ENCODE measurements at regions not wholly inside any gene's neighbourhood (a gene's known extent, or its start where the extent isn't known, plus 50 kb on each side); places are given as distances from the start of the nearest gene placed in this dataset.

GRCh38 chr1:25082216-25082899 is 149.9 kb downstream of the SYF2 start:
- peaks cover 0 to 3% (median 0%) of the 10 kb centered on the region in 3 donors for H3K27me3 Mint-ChIP-seq
- DNase-seq = no peak
- peak overlapping the region in 2 of 6 donors; percentile 24 to 89 for H3K27ac Mint-ChIP-seq
- peaks cover under 1 to 2% of the 10 kb centered on the region in 2 donors for H3K36me3 Mint-ChIP-seq
- no peak overlapping the region for H3K4me3 Mint-ChIP-seq
- no peaks in the 10 kb centered on the region for H3K4me1 Mint-ChIP-seq
- H3K9me3 Mint-ChIP-seq = peaks cover 0 to 7% (median 3%) of the 10 kb centered on the region in 7 donors
- no peak for ATAC-seq (ENCODE audit: low read depth in 2 of 2)

GRCh38 chr1:25081496-25081895 is 150.8 kb downstream of the SYF2 start:
- no peak overlapping the region for H3K27ac Mint-ChIP-seq
- ATAC-seq (ENCODE audit: low read depth in 2 of 2) = no peak
- no peaks in the 10 kb centered on the region for H3K27me3 Mint-ChIP-seq
- peaks cover 5 to 8% of the 10 kb centered on the region in 2 donors for H3K36me3 Mint-ChIP-seq
- H3K9me3 Mint-ChIP-seq = peaks cover 0 to 15% (median 11%) of the 10 kb centered on the region in 7 donors
- no peak for DNase-seq
- no peak overlapping the region for H3K4me3 Mint-ChIP-seq
- H3K4me1 Mint-ChIP-seq = no peaks in the 10 kb centered on the region

GRCh38 chr1:25080294-25081209 is 150.5 kb upstream of the RUNX3 start:
- Mint-ChIP-seq H3K4me1 (no peaks in the 10 kb centered on the region), H3K4me3 (no peak overlapping the region), H3K27ac (peak overlapping the region in 1 of 6 donors; percentile 34), H3K36me3 (peaks cover 5 to 17% of the 10 kb centered on the region in 2 donors), H3K9me3 (peaks cover 4 to 22% (median 13%) of the 10 kb centered on the region in 7 donors), H3K27me3 (no peaks in the 10 kb centered on the region)
- ATAC-seq (ENCODE audit: low read depth in 2 of 2) (no peak), DNase-seq (no peak)

GRCh38 chr1:25079048-25079447 is 149.0 kb upstream of the RUNX3 start:
- ATAC-seq (ENCODE audit: low read depth in 2 of 2) = no peak
- Mint-ChIP-seq H3K4me3 (no peak overlapping the region), H3K27ac (no peak overlapping the region), H3K9me3 (peaks cover 4 to 22% (median 13%) of the 10 kb centered on the region in 7 donors), H3K4me1 (no peaks in the 10 kb centered on the region), H3K36me3 (peaks cover 5 to 19% of the 10 kb centered on the region in 2 donors), H3K27me3 (no peaks in the 10 kb centered on the region)
- DNase-seq = no peak

GRCh38 chr1:25074351-25075227 is 144.5 kb upstream of the RUNX3 start:
- Mint-ChIP-seq H3K4me1 (no peaks in the 10 kb centered on the region), H3K27ac (no peak overlapping the region)

GRCh38 chr1:25073640-25074270 is 143.7 kb upstream of the RUNX3 start:
- H3K4me3 Mint-ChIP-seq = no peak overlapping the region
- ATAC-seq (ENCODE audit: low read depth in 2 of 2) = no peak
- no peaks in the 10 kb centered on the region for H3K27me3 Mint-ChIP-seq
- peaks cover 4 to 19% (median 13%) of the 10 kb centered on the region in 7 donors for H3K9me3 Mint-ChIP-seq
- H3K27ac Mint-ChIP-seq = peak overlapping the region in 1 of 6 donors; percentile 94
- H3K36me3 Mint-ChIP-seq = peaks cover 5 to 19% of the 10 kb centered on the region in 2 donors
- no peak for DNase-seq
- H3K4me1 Mint-ChIP-seq = no peaks in the 10 kb centered on the region

More at GRCh38 chr1:25074351-25075227, 144.5 kb upstream of the RUNX3 start:
- no peak for DNase-seq
- peaks cover 4 to 19% (median 13%) of the 10 kb centered on the region in 7 donors for H3K9me3 Mint-ChIP-seq
- no peaks in the 10 kb centered on the region for H3K27me3 Mint-ChIP-seq
- H3K36me3 Mint-ChIP-seq = peaks cover 5 to 19% of the 10 kb centered on the region in 2 donors
- no peak overlapping the region for H3K4me3 Mint-ChIP-seq
- ATAC-seq (ENCODE audit: low read depth in 2 of 2) = no peak

- Mint-ChIP-seq H3K9me3 (peaks cover 4 to 19% (median 11%) of the 10 kb centered on the region in 7 donors), H3K27ac (no peak overlapping the region), H3K4me1 (peaks cover 0 to 1% (median 0%) of the 10 kb centered on the region in 3 donors), H3K27me3 (no peaks in the 10 kb centered on the region), H3K4me3 (no peak overlapping the region), H3K36me3 (peaks cover 5 to 18% of the 10 kb centered on the region in 2 donors)
- DNase-seq (no peak), ATAC-seq (ENCODE audit: low read depth in 2 of 2) (no peak)
These were observed 142.4 kb upstream of the RUNX3 start for GRCh38 chr1:25072461-25072860.

GRCh38 chr1:25068829-25069228 is 138.8 kb upstream of the RUNX3 start:
- Mint-ChIP-seq H3K9me3 (peaks cover 0 to 2% (median 0%) of the 10 kb centered on the region in 7 donors), H3K27ac (no peak overlapping the region), H3K4me1 (peaks cover 0 to 1% (median 0%) of the 10 kb centered on the region in 3 donors), H3K4me3 (no peak overlapping the region), H3K27me3 (no peaks in the 10 kb centered on the region), H3K36me3 (no peaks in the 10 kb centered on the region)
- ATAC-seq (ENCODE audit: low read depth in 2 of 2) = no peak
- no peak for DNase-seq

GRCh38 chr1:25068316-25068715 is 138.2 kb upstream of the RUNX3 start:
- Mint-ChIP-seq H3K27ac (no peak overlapping the region), H3K4me1 (peaks cover 0 to 1% (median 0%) of the 10 kb centered on the region in 3 donors), H3K27me3 (no peaks in the 10 kb centered on the region), H3K4me3 (no peak overlapping the region), H3K36me3 (no peaks in the 10 kb centered on the region), H3K9me3 (peaks cover 0 to 2% (median 0%) of the 10 kb centered on the region in 7 donors)
- ATAC-seq (ENCODE audit: low read depth in 2 of 2) (no peak), DNase-seq (no peak)

GRCh38 chr1:25067518-25068251 is 137.6 kb upstream of the RUNX3 start:
- peaks cover 0 to 2% (median 0%) of the 10 kb centered on the region in 7 donors for H3K9me3 Mint-ChIP-seq
- peak overlapping the region in 1 of 8 donors; percentile 42 for H3K4me3 Mint-ChIP-seq
- H3K27ac Mint-ChIP-seq = peak overlapping the region in 2 of 6 donors; percentile 29 to 67
- no peaks in the 10 kb centered on the region for H3K27me3 Mint-ChIP-seq
- H3K36me3 Mint-ChIP-seq = no peaks in the 10 kb centered on the region
- H3K4me1 Mint-ChIP-seq = peaks cover 0 to 1% (median 0%) of the 10 kb centered on the region in 3 donors
- no peak for ATAC-seq (ENCODE audit: low read depth in 2 of 2)
- no peak for DNase-seq

- DNase-seq (no peak), ATAC-seq (ENCODE audit: low read depth in 2 of 2) (no peak)
- peaks cover 0 to 1% (median 0%) of the 10 kb centered on the region in 3 donors for H3K4me1 Mint-ChIP-seq
- H3K27me3 Mint-ChIP-seq = no peaks in the 10 kb centered on the region
- no peaks in the 10 kb centered on the region for H3K36me3 Mint-ChIP-seq
- H3K27ac Mint-ChIP-seq = peak overlapping the region in 1 of 6 donors; percentile 78
- H3K4me3 Mint-ChIP-seq = no peak overlapping the region
- peaks cover 0 to 2% (median 0%) of the 10 kb centered on the region in 7 donors for H3K9me3 Mint-ChIP-seq
These were observed 136.8 kb upstream of the RUNX3 start for GRCh38 chr1:25066731-25067517.

Measured in naive B cell (primary cell).